HL-60 (cell line): ENCODE measurements at regions not wholly inside any gene's neighbourhood (a gene's known extent, or its start where the extent isn't known, plus 50 kb on each side); places are given as distances from the start of the nearest gene placed in this dataset.

ENCODE experiments used
- DNase-seq, 2 experiments: peaks; one replicate each; pipeline ENCODE4 v3.0.0-alpha.2; 2010 to 2020; ENCODE audit warnings: low read depth in 1 of 2, low spot score in 1 of 2
- H3K27ac ChIP-seq: fragments of 250-450 bp; sonication (Bioruptor Pico); replicated peaks from 2 replicates; pipeline ENCODE4 v1.5.1; 2020; ENCODE audit warnings: mild to moderate bottlenecking, moderate library complexity
- H3K27me3 ChIP-seq: fragments of 250-450 bp; sonication (Bioruptor Pico); 2 replicates; pipeline ENCODE4 v1.5.1; 2021; ENCODE audit warnings: mild to moderate bottlenecking, moderate library complexity; ENCODE audit not compliant: insufficient read depth, poor library complexity, severe bottlenecking
- H3K4me3 ChIP-seq: replicated peaks from 2 replicates; pipeline ENCODE4 v1.5.1; 2011; ENCODE audit warnings: mild to moderate bottlenecking, control low read depth, low read length; ENCODE audit not compliant: insufficient read depth
- CTCF ChIP-seq: IDR thresholded peaks from one replicate; pipeline ENCODE4 v1.5.1; 2011; ENCODE audit warnings: low read length, control low read depth, inconsistent platforms; ENCODE audit not compliant: insufficient read depth
- GABPA ChIP-seq: IDR thresholded peaks from 2 replicates; pipeline ENCODE4 v1.6.1; 2012; ENCODE audit warnings: low read depth
- POLR2AphosphoS5 ChIP-seq: IDR thresholded peaks from 2 replicates; pipeline ENCODE4 v1.6.1; 2012; ENCODE audit warnings: low read depth
- REST ChIP-seq: IDR thresholded peaks from 2 replicates; pipeline ENCODE4 v1.6.1; 2012; ENCODE audit warnings: low read depth; ENCODE audit not compliant: insufficient replicate concordance
- SPI1 ChIP-seq: IDR thresholded peaks from 2 replicates; pipeline ENCODE4 v1.6.1; 2012; ENCODE audit warnings: low read depth, mild to moderate bottlenecking, borderline replicate concordance

- no peaks in the 10 kb centered on the region for H3K27me3 ChIP-seq
- no peak overlapping the region for H3K27ac ChIP-seq
- no peak for DNase-seq
- TF ChIP-seq POLR2AphosphoS5 (no peak), GABPA (no peak), REST (no peak), SPI1 (no peak), CTCF (no peak)
- H3K4me3 ChIP-seq: no peak overlapping the region
Observed at GRCh38 chr21:25118648-25119047, 488.6 kb downstream of the MRPL39 start.

GRCh38 chr21:25115021-25115420, 492.3 kb downstream of the MRPL39 start:
- no peak for DNase-seq
- TF ChIP-seq POLR2AphosphoS5 (no peak), SPI1 (no peak), CTCF (no peak), REST (no peak), GABPA (no peak)
- no peak overlapping the region for H3K4me3 ChIP-seq
- no peak overlapping the region for H3K27ac ChIP-seq
- H3K27me3 ChIP-seq: no peaks in the 10 kb centered on the region

- DNase-seq: peak in 1 of 2 experiments; percentile 35
- TF ChIP-seq SPI1 (no peak), CTCF (no peak), POLR2AphosphoS5 (no peak), REST (no peak), GABPA (no peak)
- no peak overlapping the region for H3K27ac ChIP-seq
- H3K4me3 ChIP-seq: no peak overlapping the region
- no peaks in the 10 kb centered on the region for H3K27me3 ChIP-seq
Observed at GRCh38 chr21:25107708-25108107, 499.6 kb downstream of the MRPL39 start.
